HG02571 (cell line): ENCODE measurements at regions not wholly inside any gene's neighbourhood (a gene's known extent, or its start where the extent isn't known, plus 50 kb on each side); places are given as distances from the start of the nearest gene placed in this dataset.
A peak's percentile ranks its signal among the peaks of the same experiment; 100 is the strongest.

Experiments
- ATAC-seq: cut with Tn5 transposase; IDR thresholded peaks from one replicate; pipeline ENCODE4 v1.9.1; 2021; ENCODE audit warnings: mild to moderate bottlenecking, moderate library complexity; ENCODE audit not compliant: unreplicated experiment

DNA sequence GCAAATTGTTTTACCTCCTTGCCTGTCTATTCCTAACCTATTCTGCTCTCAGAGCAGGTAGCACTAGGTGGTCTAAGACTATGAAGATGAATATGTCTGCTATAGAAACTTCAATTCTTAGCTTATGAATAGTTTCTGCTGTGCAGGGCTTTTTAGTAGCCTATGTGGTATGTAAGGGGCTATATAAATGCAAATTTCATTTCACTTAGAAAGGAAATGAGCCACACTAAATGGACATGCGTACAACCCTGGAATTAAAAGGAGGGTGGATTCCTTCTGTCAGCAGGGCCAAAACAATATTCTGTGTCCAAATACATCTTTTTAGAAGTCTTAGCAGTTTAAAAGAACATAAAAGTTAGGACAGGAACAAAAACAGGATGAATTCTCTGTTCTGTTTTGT is 163.9 kb upstream of the GEMIN8 start:
- ATAC-seq = no peak

DNA sequence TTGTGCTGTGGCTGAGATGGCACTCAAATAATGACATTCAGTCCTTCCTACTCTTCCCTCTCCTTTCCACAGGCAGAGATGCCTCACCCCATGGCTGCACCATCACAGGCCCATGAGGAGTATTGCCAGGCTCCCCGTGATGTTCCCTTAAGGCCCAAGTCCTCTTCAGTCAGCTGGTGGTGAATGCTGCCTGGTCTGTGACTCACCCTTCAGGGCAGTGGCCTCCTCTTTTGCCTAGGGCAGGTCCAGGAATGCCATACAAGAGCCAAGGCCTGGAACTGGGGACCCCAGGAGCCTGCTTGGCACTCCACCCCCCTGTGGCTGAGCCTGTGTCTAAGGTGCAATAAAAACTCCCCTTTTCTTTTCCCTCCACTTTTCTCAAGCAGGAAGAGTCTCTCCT is 144.2 kb upstream of the GEMIN8 start:
- ATAC-seq = no peak

DNA sequence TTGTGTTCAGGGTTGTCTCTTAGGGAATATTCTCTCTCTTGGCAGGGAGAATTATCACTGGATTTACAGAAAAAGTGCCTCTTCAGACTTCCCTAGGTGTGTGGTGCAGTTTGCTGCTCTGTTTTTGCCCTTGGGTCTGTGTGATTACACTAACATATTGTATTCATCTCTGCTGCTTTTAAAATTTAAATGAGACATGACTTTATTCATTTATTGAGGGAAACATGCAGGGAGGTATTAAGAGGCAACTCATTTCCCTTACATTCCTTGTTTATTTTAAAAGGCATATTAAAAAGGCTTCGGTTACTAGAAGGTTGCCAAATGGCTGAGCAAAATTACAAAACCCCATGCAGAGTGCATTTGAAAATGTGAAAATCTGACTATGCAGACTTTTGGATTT is 135.1 kb upstream of the GEMIN8 start:
- ATAC-seq = no peak

DNA sequence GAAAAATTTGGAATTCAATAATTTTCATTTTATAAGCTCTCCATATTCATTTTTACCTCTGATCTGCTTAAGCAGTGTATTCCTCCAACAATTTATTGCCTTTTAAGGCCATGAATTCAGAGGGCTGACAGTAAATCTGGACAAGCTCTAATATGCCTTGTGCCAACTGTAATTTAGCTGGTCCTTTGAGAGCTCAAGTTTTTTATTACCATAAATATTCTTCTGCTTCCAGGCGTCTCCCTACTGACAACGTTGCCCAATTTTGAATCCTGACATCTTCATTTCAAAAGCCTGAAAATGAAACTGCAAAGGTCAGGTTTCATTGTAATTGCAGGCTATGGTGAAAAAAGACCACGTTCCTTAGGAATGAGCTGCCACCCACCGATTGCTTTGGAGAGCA is 95.8 kb upstream of the GEMIN8 start:
- no peak for ATAC-seq

DNA sequence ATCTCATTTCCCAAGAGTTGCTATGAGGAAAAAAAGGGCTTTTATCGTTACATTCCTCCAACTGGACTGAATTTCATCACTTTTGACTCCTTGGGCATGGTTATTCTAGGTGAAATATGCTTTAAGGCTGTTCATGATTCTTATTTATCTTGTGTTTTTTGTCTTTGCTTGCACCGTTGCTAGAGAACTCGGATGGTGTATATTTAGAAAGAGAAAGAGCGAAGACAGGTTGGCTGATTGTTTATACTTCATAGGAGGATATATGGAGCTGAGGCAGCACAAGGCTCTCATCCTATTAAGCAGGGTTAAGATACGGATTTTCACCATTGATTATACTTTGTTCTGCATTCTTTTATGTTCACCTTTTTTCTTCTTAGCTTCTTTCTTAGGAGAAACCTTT is 94.9 kb upstream of the GEMIN8 start:
- no peak for ATAC-seq

DNA sequence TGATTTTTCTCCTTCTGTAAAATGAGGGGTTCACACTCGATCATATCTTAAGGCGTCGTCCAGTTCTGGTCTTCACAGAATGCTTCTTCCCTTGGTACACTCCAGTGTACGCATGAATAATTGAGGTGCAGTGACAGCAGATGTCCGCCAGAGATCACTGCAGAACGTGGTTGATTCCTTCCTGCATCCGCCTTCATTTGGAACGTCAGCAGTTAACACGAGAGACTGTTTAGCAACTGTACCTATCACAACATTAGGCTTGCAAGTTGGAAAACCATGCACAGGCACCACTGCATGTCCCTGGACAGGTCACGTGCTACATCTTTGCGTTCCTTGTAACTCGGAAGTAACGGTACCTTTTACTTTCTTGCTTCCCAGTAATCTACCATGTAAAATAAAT is 66.0 kb upstream of the GEMIN8 start:
- peak; percentile 76 for ATAC-seq

DNA sequence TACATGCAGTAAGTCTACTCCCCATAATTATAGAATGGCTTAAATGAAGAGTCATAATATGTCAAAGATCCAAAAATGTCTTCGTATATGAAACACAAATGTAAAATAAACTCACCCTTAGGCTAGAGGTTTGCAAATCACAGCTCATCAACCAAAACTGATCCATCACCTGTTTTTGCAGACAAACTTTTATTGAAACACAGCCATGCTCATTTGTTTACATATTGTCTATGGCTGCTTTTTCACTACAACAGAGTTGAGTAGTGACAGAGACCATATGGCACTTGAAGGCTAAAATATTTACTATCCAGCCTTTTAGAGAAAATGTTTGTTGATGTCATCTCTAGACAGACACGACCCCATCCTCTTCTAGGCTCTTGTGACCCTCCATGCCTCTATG is 64.5 kb upstream of the GEMIN8 start:
- no peak for ATAC-seq

DNA sequence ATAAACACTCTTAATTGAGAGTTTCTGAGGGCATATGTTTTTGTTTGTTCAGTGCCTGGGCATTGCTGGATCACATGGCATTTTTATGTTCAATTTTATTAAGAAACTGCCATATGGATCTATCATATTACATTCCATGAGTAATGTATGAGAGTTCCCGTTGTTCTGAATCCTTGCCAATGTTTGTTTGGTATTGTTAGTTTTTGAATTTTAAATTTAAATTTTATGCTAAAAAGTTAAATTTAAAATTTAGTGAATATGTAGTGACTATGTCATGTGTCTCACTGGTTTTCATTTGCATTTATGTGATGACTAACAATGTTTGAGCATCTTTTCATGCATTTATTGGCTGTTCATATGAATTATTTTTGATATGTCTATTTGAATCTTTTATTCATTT is 54.8 kb upstream of the GEMIN8 start:
- ATAC-seq = no peak

DNA sequence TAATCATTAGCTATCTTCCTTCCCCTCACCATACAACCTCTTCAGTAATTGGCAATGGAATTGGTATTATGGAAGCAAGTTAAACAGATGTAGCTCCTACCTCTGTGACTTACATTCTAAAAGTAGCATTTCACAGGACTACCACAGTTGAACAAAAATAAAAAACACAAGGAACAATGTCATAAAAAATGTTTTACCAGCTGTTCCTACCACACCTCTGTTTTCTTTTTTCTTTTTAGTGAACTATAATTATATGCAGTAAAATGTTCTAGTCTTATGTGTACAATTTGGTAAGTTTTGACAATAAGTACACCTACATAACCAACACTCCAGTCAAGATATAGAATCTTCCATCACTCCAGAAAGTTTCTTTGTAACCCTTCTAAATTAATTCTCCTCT is 54.1 kb upstream of the GEMIN8 start:
- ATAC-seq = no peak

DNA sequence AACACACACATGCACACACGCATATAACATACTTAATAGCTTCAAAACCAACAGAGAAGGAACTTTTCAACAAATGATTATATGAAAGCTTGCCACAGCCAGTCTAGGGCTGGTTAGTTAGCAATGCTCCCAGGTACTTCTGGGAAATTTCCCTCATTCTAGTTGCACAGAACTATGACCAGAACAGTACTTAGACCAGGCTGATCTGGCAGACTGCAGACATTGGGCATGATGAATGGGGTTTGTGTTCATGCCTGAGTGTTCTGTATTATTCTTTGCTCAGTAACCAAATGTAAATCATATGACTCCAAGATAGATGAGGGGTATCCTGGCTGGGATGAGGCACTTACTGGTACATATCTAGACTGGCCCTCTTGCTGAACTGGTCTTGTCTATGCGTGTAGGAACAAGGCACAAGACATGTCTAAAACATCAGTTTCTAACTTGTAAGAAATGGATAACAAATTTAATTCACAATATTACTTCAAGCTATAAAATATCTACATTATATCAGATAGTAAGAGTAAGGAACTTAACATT is 50.3 kb upstream of the GEMIN8 start:
- no peak for ATAC-seq
